H1 (cell line): ENCODE measurements at regions not wholly inside any gene's neighbourhood (a gene's known extent, or its start where the extent isn't known, plus 50 kb on each side); places are given as distances from the start of the nearest gene placed in this dataset.

Experiments
- EGR1 ChIP-seq: IDR thresholded peaks from 2 replicates; pipeline ENCODE4 v1.6.1; 2011; ENCODE audit warnings: low read depth, low read length, borderline replicate concordance
- TF ChIP-seq, protein P1 (sequence below): IDR thresholded peaks from 2 replicates; pipeline ENCODE4 v1.6.1; 2011; ENCODE audit warnings: low read depth, mild to moderate bottlenecking, low read length; ENCODE audit not compliant: insufficient read depth

DNA sequence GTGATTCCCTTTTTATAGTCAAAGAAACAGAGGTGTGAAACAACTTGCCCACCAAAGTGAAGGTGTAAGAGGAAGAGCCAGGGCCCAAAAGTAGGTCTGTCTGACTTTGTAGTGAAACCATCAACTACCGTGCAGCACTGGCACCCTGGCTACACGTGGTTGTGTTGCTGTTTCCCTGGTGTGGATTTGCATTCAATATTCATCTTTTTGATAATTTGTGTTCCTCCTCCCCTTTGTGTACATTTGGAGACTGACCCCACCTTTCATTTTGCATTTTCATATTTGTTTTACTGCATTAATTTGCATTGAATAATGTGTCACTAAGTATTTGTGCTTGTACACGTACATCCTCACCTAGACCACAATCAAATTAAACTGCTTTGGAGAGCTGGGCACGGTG, 873.8 kb upstream of the WWC1 start (continued):
- TF ChIP-seq EGR1 = no peak
- TF ChIP-seq, protein P1, sequence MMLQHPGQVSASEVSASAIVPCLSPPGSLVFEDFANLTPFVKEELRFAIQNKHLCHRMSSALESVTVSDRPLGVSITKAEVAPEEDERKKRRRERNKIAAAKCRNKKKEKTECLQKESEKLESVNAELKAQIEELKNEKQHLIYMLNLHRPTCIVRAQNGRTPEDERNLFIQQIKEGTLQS = no peak
